Body of pancreas (tissue), 4 donors: ENCODE measurements at regions not wholly inside any gene's neighbourhood (a gene's known extent, or its start where the extent isn't known, plus 50 kb on each side); places are given as distances from the start of the nearest gene placed in this dataset.

Source experiments
- ATAC-seq: fragments of 150-250 bp; one replicate; pipeline ENCODE4 v1.9.1; 2016
- DNase-seq, 4 donors: peaks; one replicate each; pipeline ENCODE4 v3.0.0-alpha.2; 2019
- H3K27ac ChIP-seq, 4 donors: fragments of 200-600 bp; sonication (generic); 1 replicate in 3 of 4; 2 replicates in 1 of 4; pipeline versions ENCODE4 v1.5.1 to v1.6.1; 2016 to 2019; ENCODE audit warnings: mild to moderate bottlenecking in 1 of 4, mixed read lengths in 1 of 4, moderate library complexity in 1 of 4
- H3K27me3 ChIP-seq, 2 donors: fragments of 200-600 bp; sonication (generic); one replicate each; pipeline ENCODE4 v1.6.0; 2016; ENCODE audit warnings: mild to moderate bottlenecking in 1 of 2
- H3K36me3 ChIP-seq, 2 donors: fragments of 200-600 bp; sonication (generic); replicated peaks in 1 of 2; 2 replicates each; pipeline ENCODE4 v1.5.1; 2016; ENCODE audit warnings: low read depth in 2 of 2; ENCODE audit not compliant: insufficient read depth in 1 of 2
- H3K4me1 ChIP-seq: fragments of 200-600 bp; sonication (generic); one replicate; pipeline ENCODE4 v1.6.0; 2016
- H3K4me3 ChIP-seq, 2 donors: fragments of 200-600 bp; sonication (generic); 1 replicate in 1 of 2; 2 replicates in 1 of 2; pipeline ENCODE4 v1.5.1; 2016 to 2019
- H3K9me3 ChIP-seq, 3 donors: fragments of 200-600 bp; sonication (generic); 1 replicate in 2 of 3; 2 replicates in 1 of 3; pipeline ENCODE4 v1.5.1; 2016
- POLR2A ChIP-seq, 3 donors: fragments of 450-650 bp; IDR thresholded peaks; one replicate each; pipeline ENCODE4 v1.6.1; 2016; ENCODE audit warnings: antibody characterized with exemption in 3 of 3, mild to moderate bottlenecking in 2 of 3
- WGBS, 2 donors: methylation state at CpG; one replicate each; pipeline ENCODE4 v1.1.5; 2017; 5-methylcytosine and 5-hydroxymethylcytosine counted together
- intact Hi-C: fragments of 100-400 bp; cut with DNase I; formaldehyde crosslinking; loops from one replicate; pipeline ENCODE4 v1.15.1; 2023
- TF ChIP-seq, protein P1 (sequence below), 7 experiments: fragments of 450-650 bp in 4 of 7; fragments of 200-600 bp in 3 of 7; sonication (generic) in 3 of 7; IDR thresholded peaks; one replicate each; pipeline ENCODE4 v1.5.1; 2016 to 2019; ENCODE audit warnings: antibody characterized with exemption in 7 of 7

DNA sequence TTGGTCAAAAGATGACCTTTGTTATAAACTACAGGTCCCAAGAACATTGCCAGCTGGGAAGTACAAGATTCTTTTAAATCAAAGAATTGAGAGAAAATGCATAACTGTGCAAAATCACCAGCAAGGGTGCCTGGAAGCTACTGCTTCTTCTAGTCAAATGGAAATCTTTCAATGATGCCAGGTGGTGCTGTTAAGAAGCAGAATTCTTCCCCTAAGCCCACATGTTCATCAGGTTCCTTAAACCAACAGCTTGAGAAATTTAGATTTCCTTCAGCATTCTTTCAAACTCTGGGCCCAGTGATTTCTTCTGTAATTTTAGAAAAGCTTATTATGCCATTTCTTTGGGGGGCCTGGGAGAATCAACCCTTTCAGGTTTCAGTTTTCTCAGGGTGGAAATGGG, 207.8 kb upstream of the WSCD1 start:
- Histone ChIP-seq H3K27ac (no peak overlapping the region), H3K9me3 (no peaks in the 10 kb centered on the region), H3K36me3 (no peaks in the 10 kb centered on the region), H3K4me1 (no peaks in the 10 kb centered on the region), H3K4me3 (no peak overlapping the region), H3K27me3 (no peaks in the 10 kb centered on the region)
- intact Hi-C loops: no loop called here
- ATAC-seq (no peak), DNase-seq (no peak)
- TF ChIP-seq, protein P1, sequence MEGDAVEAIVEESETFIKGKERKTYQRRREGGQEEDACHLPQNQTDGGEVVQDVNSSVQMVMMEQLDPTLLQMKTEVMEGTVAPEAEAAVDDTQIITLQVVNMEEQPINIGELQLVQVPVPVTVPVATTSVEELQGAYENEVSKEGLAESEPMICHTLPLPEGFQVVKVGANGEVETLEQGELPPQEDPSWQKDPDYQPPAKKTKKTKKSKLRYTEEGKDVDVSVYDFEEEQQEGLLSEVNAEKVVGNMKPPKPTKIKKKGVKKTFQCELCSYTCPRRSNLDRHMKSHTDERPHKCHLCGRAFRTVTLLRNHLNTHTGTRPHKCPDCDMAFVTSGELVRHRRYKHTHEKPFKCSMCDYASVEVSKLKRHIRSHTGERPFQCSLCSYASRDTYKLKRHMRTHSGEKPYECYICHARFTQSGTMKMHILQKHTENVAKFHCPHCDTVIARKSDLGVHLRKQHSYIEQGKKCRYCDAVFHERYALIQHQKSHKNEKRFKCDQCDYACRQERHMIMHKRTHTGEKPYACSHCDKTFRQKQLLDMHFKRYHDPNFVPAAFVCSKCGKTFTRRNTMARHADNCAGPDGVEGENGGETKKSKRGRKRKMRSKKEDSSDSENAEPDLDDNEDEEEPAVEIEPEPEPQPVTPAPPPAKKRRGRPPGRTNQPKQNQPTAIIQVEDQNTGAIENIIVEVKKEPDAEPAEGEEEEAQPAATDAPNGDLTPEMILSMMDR (IDR thresholded peaks at IDR 0.05): no peak
- TF ChIP-seq POLR2A (IDR thresholded peaks at IDR 0.05): no peak

DNA sequence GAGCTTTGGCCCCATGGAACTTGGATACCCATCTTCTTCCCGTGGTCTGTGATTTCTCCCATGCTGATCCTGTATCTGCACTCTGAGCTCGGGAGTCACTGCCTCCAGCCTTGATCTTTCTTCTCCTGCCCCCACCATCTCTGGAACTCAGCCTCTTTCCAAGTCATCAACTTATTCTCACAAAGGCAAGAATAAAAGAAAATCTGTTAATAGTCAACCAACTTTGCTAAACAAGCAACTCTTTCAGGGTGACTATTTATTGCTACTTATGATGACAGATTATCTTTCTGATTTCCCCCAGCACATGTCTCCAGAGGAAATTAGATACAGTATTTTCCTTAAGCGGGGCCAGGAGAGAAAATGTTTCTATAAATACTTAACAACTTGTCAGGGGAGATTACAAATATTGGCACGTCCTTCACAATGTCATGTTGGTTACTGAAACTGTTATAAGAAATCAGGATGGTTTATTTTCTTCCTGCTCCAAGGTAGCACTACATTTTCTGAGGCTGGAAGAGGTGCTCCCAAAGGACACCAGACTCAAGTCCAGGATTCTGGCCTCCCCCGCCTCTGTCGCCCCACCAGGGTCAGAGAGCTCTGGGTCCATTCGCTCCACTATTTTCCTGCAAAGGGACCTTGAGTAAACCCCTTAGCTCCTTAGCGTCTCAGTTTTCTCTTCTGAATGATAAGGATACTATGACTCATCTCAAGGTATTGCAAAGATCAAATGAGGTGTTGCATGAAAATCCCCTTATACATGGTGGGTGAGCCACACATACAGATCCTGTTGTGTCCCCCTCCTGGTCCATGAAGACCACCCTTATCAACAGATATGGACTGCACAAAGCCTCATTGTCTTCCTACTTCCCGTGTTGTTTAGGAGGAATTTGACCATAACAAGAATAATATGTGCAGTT, 205.2 kb upstream of the WSCD1 start:
- TF ChIP-seq, protein P1 (IDR thresholded peaks at IDR 0.05): no peak
- no peak for TF ChIP-seq POLR2A (IDR thresholded peaks at IDR 0.05)
- 32 to 34% methylated on average over 9 of the region's 9 CpGs for WGBS, 2 donors
- intact Hi-C loops: no loop called here
- ATAC-seq: no peak
- Histone ChIP-seq H3K4me1 (no peaks in the 10 kb centered on the region), H3K36me3 (no peaks in the 10 kb centered on the region), H3K27me3 (no peaks in the 10 kb centered on the region), H3K4me3 (no peak overlapping the region), H3K9me3 (no peaks in the 10 kb centered on the region), H3K27ac (no peak overlapping the region)
- no peak for DNase-seq

DNA sequence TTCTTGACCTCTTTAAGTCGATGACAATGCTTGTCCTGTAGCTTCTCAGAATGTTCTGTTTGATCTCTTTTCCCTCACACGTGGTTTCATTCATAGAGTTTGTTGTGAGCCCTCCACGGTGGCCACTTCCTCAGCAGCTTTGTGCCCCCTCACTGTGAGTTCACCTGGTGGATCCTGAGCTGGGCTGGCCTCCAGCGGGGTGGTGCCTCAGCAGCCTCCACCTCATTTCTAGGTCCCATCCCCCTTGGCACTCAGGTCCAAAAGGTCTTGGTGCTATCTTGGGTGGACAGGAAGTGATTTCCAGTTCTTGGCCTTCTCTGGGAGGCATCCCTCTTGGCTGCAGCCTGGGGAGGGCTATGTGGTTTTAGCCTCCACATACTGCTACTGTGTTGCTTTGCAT, 203.2 kb upstream of the WSCD1 start:
- 47 to 66% methylated on average over 4 of the region's 4 CpGs for WGBS, 2 donors
- no peak for TF ChIP-seq POLR2A (IDR thresholded peaks at IDR 0.05)
- TF ChIP-seq, protein P1 (IDR thresholded peaks at IDR 0.05): no peak
- no peaks in the 10 kb centered on the region for H3K36me3 ChIP-seq
- DNase-seq (no peak), ATAC-seq (no peak)
- no peaks in the 10 kb centered on the region for H3K4me1 ChIP-seq
- no peak overlapping the region for H3K4me3 ChIP-seq
- no peak overlapping the region for H3K27ac ChIP-seq
- intact Hi-C loops: no loop called here
- no peaks in the 10 kb centered on the region for H3K9me3 ChIP-seq
- no peaks in the 10 kb centered on the region for H3K27me3 ChIP-seq

DNA sequence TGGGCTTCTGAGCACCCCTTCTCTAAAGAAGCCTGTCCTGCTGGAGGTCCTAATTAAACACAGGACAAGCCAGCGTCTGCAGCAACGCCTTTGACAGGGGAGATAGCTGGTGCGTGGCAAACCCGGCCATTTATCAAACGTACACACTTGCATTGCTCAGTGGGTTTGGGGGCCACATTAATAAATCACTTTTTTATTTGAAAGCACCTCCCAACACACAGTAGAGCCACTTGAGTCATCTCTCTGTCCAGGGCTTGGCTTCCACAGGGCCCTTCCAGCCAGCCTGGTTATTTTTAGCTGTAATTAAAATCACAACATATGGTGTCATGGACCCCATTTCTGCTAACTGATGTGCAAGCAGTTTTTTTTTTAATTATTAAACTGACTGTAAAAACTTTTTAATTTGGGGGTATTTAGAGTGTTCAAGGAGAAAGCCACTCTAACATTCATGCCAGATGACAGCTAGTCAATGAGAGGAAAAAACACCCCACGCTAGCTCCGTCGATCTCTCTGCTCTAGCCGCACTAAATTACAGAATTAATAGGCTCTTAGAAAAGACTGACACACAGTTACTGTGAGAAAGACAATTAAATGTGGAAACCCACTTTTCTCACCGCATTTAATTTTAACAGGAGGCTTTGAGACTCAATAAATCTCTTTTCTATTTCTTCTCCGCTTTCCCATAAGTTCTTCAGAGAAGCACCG, 201.0 kb upstream of the WSCD1 start:
- ATAC-seq (no peak), DNase-seq (no peak)
- intact Hi-C loops: no loop called here
- TF ChIP-seq, protein P1 (IDR thresholded peaks at IDR 0.05): no peak
- no peak for TF ChIP-seq POLR2A (IDR thresholded peaks at IDR 0.05)
- no peak overlapping the region for H3K4me3 ChIP-seq
- no peaks in the 10 kb centered on the region for H3K27me3 ChIP-seq
- no peaks in the 10 kb centered on the region for H3K36me3 ChIP-seq
- WGBS, 2 donors: 21 to 27% methylated on average over 12 of the region's 12 CpGs
- H3K27ac ChIP-seq: no peak overlapping the region
- no peaks in the 10 kb centered on the region for H3K4me1 ChIP-seq
- H3K9me3 ChIP-seq: no peaks in the 10 kb centered on the region
